Psoas muscle (tissue), 7 donors: ENCODE measurements at regions not wholly inside any gene's neighbourhood (a gene's known extent, or its start where the extent isn't known, plus 50 kb on each side); places are given as distances from the start of the nearest gene placed in this dataset.

ENCODE experiments used
- ATAC-seq, 4 donors: fragments of 200-7000 bp; cut with Tn5 transposase; one replicate each; pipeline ENCODE4 v1.9.1; 2020; ENCODE audit warnings: moderate library complexity in 3 of 4, mild to moderate bottlenecking in 2 of 4
- DNase-seq, 2 donors: peaks; one replicate each; pipeline ENCODE4 v3.0.0-alpha.2; 2020
- H3K27ac ChIP-seq: fragments of 200-600 bp; one replicate; pipeline ENCODE4 v1.8.0; 2022
- H3K27me3 ChIP-seq, 3 donors: fragments of 200-600 bp in 1 of 3; one replicate each; pipeline versions ENCODE4 v1.6.1 to v1.8.0; 2013 to 2022; ENCODE audit warnings: low read length in 2 of 3, mild to moderate bottlenecking in 2 of 3, moderate library complexity in 1 of 3; ENCODE audit not compliant: insufficient read depth in 3 of 3
- H3K36me3 ChIP-seq, 2 donors: fragments of 200-600 bp in 1 of 2; one replicate each; pipeline versions ENCODE4 v1.6.1 to v1.8.0; 2013 to 2022; ENCODE audit warnings: low read depth in 1 of 2, mild to moderate bottlenecking in 1 of 2, moderate library complexity in 1 of 2; ENCODE audit not compliant: insufficient read depth in 1 of 2
- H3K4me1 ChIP-seq: fragments of 200-600 bp; one replicate; pipeline ENCODE4 v1.8.0; 2022
- H3K4me3 ChIP-seq: fragments of 200-600 bp; one replicate; pipeline ENCODE4 v1.8.0; 2022; ENCODE audit warnings: mild to moderate bottlenecking
- H3K9me3 ChIP-seq: fragments of 200-600 bp; one replicate; pipeline ENCODE4 v1.8.0; 2022
- WGBS, 3 donors: extraction: QIAGEN DNeasy Blood & Tissue Kit; methylation state at CpG; one replicate each; pipeline versions ENCODE4 v1.1.6 to v1.1.7; 2013; 5-methylcytosine and 5-hydroxymethylcytosine counted together
- intact Hi-C, 2 donors: fragments of 100-400 bp; cut with DNase I; formaldehyde crosslinking; loops; one replicate each; pipeline versions ENCODE4 v1.11.0 to v1.14.2; 2022
- TF ChIP-seq, protein P1 (sequence below): fragments of 200-600 bp; IDR thresholded peaks from one replicate; pipeline ENCODE4 v1.8.0; 2022; ENCODE audit warnings: antibody characterized with exemption
- donor health status: healthy with polysubstance abuse.
- donor health status: DM: no; HTN: no; CAD: no; lungs with moderate emphysema.
- donor health status: Bipolar disorder and iron deficiency.
- donor health status: healthy.
- donor health status: DM: yes; HTN: yes; CAD: no.
- donor health status: DM: no; HTN: no; CAD: no.
- donor health status: DM: yes; HTN: yes; CAD: no.

DNA sequence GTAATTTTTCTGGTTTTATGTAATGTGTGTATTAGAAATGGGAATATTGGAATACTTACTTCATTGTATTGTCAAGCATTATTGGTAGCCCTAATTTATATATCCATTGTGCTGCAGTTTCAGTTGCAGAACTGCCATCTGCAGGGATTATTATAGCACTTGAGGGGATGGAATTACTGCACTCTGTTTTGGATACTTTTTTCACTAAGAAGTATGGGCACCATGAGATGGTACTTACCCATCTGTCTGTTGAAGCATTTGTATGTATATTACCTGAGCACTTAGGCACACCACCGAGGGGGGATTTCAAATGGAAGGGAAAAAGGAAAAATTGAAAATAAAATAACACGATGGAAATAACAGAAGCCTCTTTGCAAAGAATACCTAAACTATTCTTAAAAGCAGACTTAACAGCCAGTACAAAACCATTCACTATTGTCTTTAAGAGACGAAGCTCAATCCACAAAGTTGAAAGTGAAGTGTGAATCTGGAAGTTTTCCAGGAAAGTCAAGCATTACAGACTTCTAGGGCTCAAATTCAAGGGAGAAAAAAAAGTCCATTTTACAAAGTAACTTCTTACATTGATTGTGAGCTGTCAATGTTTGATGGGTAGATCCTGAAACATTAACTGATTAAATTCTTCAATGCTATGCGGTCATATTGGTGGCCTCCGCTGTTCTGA, 318.7 kb downstream of the SOX4 start:
- no peak for ATAC-seq
- no peak overlapping the region for H3K27ac ChIP-seq
- WGBS, 3 donors, result 72 to 76% (median 75%) methylated on average over 5 of the region's 5 CpGs

GRCh38 chr6:21914121-21914973, 320.8 kb downstream of the SOX4 start:
- no peak for ATAC-seq

More for the DNA sequence above, 318.7 kb downstream of the SOX4 start:
- intact Hi-C loops, result no loop called here
- no peak for DNase-seq
- H3K9me3 ChIP-seq, result no peaks in the 10 kb centered on the region
- TF ChIP-seq, protein P1, sequence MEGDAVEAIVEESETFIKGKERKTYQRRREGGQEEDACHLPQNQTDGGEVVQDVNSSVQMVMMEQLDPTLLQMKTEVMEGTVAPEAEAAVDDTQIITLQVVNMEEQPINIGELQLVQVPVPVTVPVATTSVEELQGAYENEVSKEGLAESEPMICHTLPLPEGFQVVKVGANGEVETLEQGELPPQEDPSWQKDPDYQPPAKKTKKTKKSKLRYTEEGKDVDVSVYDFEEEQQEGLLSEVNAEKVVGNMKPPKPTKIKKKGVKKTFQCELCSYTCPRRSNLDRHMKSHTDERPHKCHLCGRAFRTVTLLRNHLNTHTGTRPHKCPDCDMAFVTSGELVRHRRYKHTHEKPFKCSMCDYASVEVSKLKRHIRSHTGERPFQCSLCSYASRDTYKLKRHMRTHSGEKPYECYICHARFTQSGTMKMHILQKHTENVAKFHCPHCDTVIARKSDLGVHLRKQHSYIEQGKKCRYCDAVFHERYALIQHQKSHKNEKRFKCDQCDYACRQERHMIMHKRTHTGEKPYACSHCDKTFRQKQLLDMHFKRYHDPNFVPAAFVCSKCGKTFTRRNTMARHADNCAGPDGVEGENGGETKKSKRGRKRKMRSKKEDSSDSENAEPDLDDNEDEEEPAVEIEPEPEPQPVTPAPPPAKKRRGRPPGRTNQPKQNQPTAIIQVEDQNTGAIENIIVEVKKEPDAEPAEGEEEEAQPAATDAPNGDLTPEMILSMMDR, result no peak
- no peak overlapping the region for H3K4me3 ChIP-seq
- H3K36me3 ChIP-seq, result no peaks in the 10 kb centered on the region
- H3K27me3 ChIP-seq, result no peaks in the 10 kb centered on the region
- H3K4me1 ChIP-seq, result no peaks in the 10 kb centered on the region

DNA sequence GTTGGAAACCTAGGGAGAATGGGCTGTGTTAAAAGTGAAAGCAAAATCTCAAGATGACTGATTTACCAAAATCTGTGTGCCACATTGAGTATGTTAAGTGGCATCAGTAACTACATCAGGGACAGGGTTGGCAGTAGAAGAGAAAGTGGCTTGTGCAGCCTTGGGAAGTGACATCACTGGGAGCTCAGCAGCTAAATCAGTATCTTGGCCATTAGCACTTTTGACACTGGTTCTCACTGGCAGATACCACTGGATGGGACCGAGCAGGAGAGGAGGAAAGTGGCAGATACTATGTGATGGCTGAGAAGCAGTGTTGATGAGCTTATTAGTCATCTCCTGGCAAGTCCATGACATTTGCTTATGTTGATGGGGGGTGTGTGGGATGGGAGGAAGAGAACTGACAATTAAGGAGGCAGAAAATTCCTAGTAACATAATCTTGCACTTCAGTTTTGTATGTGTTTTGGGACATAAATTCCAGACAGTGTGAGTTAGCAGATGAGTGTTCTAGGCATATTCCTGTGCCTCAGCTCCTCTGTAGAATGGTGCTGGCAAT, 322.2 kb downstream of the SOX4 start:
- Histone ChIP-seq H3K27me3 (peaks cover 0 to 2% (median 0%) of the 10 kb centered on the region in 3 donors), H3K4me1 (no peaks in the 10 kb centered on the region), H3K9me3 (no peaks in the 10 kb centered on the region), H3K36me3 (no peaks in the 10 kb centered on the region), H3K27ac (no peak overlapping the region), H3K4me3 (no peak overlapping the region)
- DNase-seq (no peak), ATAC-seq (no peak)
- 21 to 31% (median 28%) methylated on average over 1 of the region's 1 CpG for WGBS, 3 donors
- intact Hi-C loops, result no loop called here
- TF ChIP-seq, protein P1, result no peak

More at GRCh38 chr6:21914121-21914973, 320.8 kb downstream of the SOX4 start:
- Histone ChIP-seq H3K27me3 (peaks cover 0 to 2% (median 0%) of the 10 kb centered on the region in 3 donors), H3K36me3 (no peaks in the 10 kb centered on the region), H3K4me1 (no peaks in the 10 kb centered on the region), H3K9me3 (no peaks in the 10 kb centered on the region), H3K4me3 (peak overlapping the region; percentile 28), H3K27ac (no peak overlapping the region)
- intact Hi-C loops, result no loop called here
- peak; percentile 62 to 79 for DNase-seq
- TF ChIP-seq, protein P1, result no peak
- WGBS, 3 donors, result 42 to 44% (median 42%) methylated on average over 8 of the region's 8 CpGs

- H3K27ac ChIP-seq, result no peak overlapping the region
- no peaks in the 10 kb centered on the region for H3K9me3 ChIP-seq
- ATAC-seq, result no peak
- H3K4me3 ChIP-seq, result no peak overlapping the region
- TF ChIP-seq, protein P1, result no peak
- no peaks in the 10 kb centered on the region for H3K36me3 ChIP-seq
- no peak for DNase-seq
- intact Hi-C loops, result no loop called here
- WGBS, 3 donors, result 85 to 93% (median 86%) methylated on average over 7 of the region's 7 CpGs
- H3K4me1 ChIP-seq, result no peaks in the 10 kb centered on the region
- H3K27me3 ChIP-seq, result peaks cover 0 to 2% (median 0%) of the 10 kb centered on the region in 3 donors
These were observed 324.5 kb downstream of the SOX4 start for GRCh38 chr6:21918041-21918440.
